Adrenal gland (tissue), 5 donors: ENCODE measurements at regions not wholly inside any gene's neighbourhood (a gene's known extent, or its start where the extent isn't known, plus 50 kb on each side); places are given as distances from the start of the nearest gene placed in this dataset.

Experiments
- POLR2A ChIP-seq, 2 donors: fragments of 450-650 bp; IDR thresholded peaks; one replicate each; pipeline ENCODE4 v1.6.1; 2017; ENCODE audit warnings: antibody characterized with exemption in 2 of 2, mild to moderate bottlenecking in 2 of 2, moderate library complexity in 1 of 2
- TF ChIP-seq, protein P1 (sequence below), 6 experiments: fragments of 450-650 bp in 4 of 6; fragments of 200-600 bp in 2 of 6; sonication (generic) in 1 of 6; IDR thresholded peaks; 1 replicate in 5 of 6; 2 replicates in 1 of 6; pipeline versions ENCODE4 v1.5.1 to v1.8.0; 2016 to 2021; ENCODE audit warnings: antibody characterized with exemption in 6 of 6, mild to moderate bottlenecking in 2 of 6, moderate library complexity in 1 of 6
- donor health status: DM: no; HTN: no; CAD: no.

DNA sequence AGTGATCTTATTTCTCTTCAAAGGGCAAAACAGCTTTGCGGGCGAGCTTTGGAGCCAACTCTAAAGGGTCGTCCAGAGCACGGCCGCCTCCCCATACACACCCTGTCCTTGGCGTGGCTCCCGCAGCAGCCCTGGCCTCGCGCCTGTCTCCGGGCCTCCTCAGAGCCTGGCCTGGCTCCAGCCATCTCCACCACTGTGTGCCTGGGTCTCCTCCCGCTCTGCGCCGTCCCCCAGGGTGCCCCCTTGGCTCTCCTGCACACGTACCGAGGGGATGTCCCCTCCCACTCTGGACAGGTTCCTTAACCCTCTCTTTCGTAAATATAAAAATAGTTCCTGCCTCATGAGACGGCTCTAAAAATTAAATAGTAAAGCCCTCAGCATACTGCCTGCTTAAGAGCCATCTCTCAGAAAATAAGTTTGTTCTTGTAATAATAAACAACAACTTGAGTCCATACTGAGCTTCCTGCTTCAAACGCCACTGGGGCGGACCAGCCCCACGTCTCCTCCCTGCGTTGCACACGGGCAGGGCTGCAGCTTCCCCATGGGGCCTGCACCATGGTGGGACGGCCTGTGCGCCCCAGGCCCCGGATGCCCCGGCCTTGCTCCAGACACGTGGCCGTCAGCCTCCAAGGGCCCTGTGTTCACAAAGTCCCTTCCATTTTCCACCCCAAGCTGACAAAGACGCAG, 226.2 kb downstream of the TTLL2 start:
- TF ChIP-seq, protein P1, sequence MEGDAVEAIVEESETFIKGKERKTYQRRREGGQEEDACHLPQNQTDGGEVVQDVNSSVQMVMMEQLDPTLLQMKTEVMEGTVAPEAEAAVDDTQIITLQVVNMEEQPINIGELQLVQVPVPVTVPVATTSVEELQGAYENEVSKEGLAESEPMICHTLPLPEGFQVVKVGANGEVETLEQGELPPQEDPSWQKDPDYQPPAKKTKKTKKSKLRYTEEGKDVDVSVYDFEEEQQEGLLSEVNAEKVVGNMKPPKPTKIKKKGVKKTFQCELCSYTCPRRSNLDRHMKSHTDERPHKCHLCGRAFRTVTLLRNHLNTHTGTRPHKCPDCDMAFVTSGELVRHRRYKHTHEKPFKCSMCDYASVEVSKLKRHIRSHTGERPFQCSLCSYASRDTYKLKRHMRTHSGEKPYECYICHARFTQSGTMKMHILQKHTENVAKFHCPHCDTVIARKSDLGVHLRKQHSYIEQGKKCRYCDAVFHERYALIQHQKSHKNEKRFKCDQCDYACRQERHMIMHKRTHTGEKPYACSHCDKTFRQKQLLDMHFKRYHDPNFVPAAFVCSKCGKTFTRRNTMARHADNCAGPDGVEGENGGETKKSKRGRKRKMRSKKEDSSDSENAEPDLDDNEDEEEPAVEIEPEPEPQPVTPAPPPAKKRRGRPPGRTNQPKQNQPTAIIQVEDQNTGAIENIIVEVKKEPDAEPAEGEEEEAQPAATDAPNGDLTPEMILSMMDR (IDR thresholded peaks at IDR 0.05): no peak
- no peak for TF ChIP-seq POLR2A (IDR thresholded peaks at IDR 0.05)
